ENCODE measurements at regions not wholly inside any gene's neighbourhood (a gene's known extent, or its start where the extent isn't known, plus 50 kb on each side); places are given as distances from the start of the nearest gene placed in this dataset.

GRCh38 chr13:61258185-61258584, 157.5 kb downstream of the PCDH20 start:
- H3K4me3 ChIP-seq (ENCODE audit: low read depth, low read length), result no peak overlapping the region
- TF ChIP-seq CTCF (IDR thresholded peaks at IDR 0.05; ENCODE audit: low read depth, low read length), result no peak

- no peak for TF ChIP-seq CTCF (IDR thresholded peaks at IDR 0.05; ENCODE audit: low read depth, low read length)
Measured at GRCh38 chr13:61255040-61255796, 160.4 kb downstream of the PCDH20 start.

GRCh38 chr13:61253105-61253877, 162.4 kb downstream of the PCDH20 start:
- no peak for TF ChIP-seq CTCF (IDR thresholded peaks at IDR 0.05; ENCODE audit: low read depth, low read length)
- H3K4me3 ChIP-seq (ENCODE audit: low read depth, low read length), result no peak overlapping the region

More at GRCh38 chr13:61255040-61255796, 160.4 kb downstream of the PCDH20 start:
- H3K4me3 ChIP-seq (ENCODE audit: low read depth, low read length), result no peak overlapping the region

- no peak for TF ChIP-seq CTCF (IDR thresholded peaks at IDR 0.05; ENCODE audit: low read depth, low read length)
- no peak overlapping the region for H3K4me3 ChIP-seq (ENCODE audit: low read depth, low read length)
Measured at GRCh38 chr13:61252213-61252612, 163.4 kb downstream of the PCDH20 start.

GRCh38 chr13:61247149-61247936, 168.3 kb downstream of the PCDH20 start:
- TF ChIP-seq CTCF (IDR thresholded peaks at IDR 0.05; ENCODE audit: low read depth, low read length), result no peak
- H3K4me3 ChIP-seq (ENCODE audit: low read depth, low read length), result no peak overlapping the region

- no peak overlapping the region for H3K4me3 ChIP-seq (ENCODE audit: low read depth, low read length)
- no peak for TF ChIP-seq CTCF (IDR thresholded peaks at IDR 0.05; ENCODE audit: low read depth, low read length)
Measured at GRCh38 chr13:61246351-61246750, 169.3 kb downstream of the PCDH20 start.
